HEK293 (cell line): ENCODE measurements at regions not wholly inside any gene's neighbourhood (a gene's known extent, or its start where the extent isn't known, plus 50 kb on each side); places are given as distances from the start of the nearest gene placed in this dataset.

Source experiments
- CTCF ChIA-PET: fragments of 350-600 bp; formaldehyde crosslinking; extraction: SDS; loops from one replicate; lab custom pipeline; 2021; ENCODE audit warnings: antibody characterized with exemption; lab: Yijun Ruan, JAX
- POLR2A ChIA-PET: fragments of 300-600 bp; formaldehyde crosslinking; extraction: SDS; loops from one replicate; lab custom pipeline; 2020; ENCODE audit warnings: antibody characterized with exemption, inconsistent platforms; lab: Yijun Ruan, JAX
- H3K27ac ChIP-seq: fragments of 200-500 bp; sonication (Bioruptor generic); 2 replicates; pipeline ENCODE4 v1.5.1; 2014; ENCODE audit warnings: low read depth, low read length, control low read depth, inconsistent platforms; ENCODE audit errors: extremely low read depth
- H3K36me3 ChIP-seq, 2 experiments: fragments of 200-500 bp in 1 of 2; sonication (Bioruptor generic) in 1 of 2; 1 replicate in 1 of 2; 2 replicates in 1 of 2; pipeline ENCODE4 v1.5.1; 2014 to 2017; ENCODE audit warnings: inconsistent platforms in 2 of 2, low read length in 2 of 2; ENCODE audit not compliant: control insufficient read depth in 2 of 2, insufficient read depth in 1 of 2
- H3K4me1 ChIP-seq: fragments of 200-500 bp; sonication (Bioruptor generic); 2 replicates; pipeline ENCODE4 v1.5.1; 2014; ENCODE audit warnings: mild to moderate bottlenecking, low read length, inconsistent platforms; ENCODE audit not compliant: control insufficient read depth, insufficient read depth
- H3K4me3 ChIP-seq: 2 replicates; pipeline ENCODE4 v1.5.1; 2011; ENCODE audit warnings: low read depth, mild to moderate bottlenecking, control low read depth, low read length, moderate library complexity
- H3K9me3 ChIP-seq: fragments of 200-500 bp; sonication (Bioruptor generic); 2 replicates; pipeline ENCODE4 v1.5.1; 2014; ENCODE audit warnings: low read depth, low read length, inconsistent platforms; ENCODE audit not compliant: control insufficient read depth, insufficient read depth
- KLF9 ChIP-seq: fragments of 450-650 bp; formaldehyde crosslinking; IDR thresholded peaks from 2 replicates; pipeline ENCODE4 v1.5.1; 2016; ENCODE audit warnings: missing biosample characterization, missing genetic modification characterization, low read depth
- MEIS1 ChIP-seq: sonication (generic); formaldehyde crosslinking; IDR thresholded peaks from 2 replicates; pipeline ENCODE4 v1.8.1; 2022; ENCODE audit warnings: missing genetic modification reagents, mild to moderate bottlenecking, borderline replicate concordance
- SALL2 ChIP-seq: fragments of 450-650 bp; formaldehyde crosslinking; IDR thresholded peaks from 2 replicates; pipeline ENCODE4 v1.5.0; 2017; ENCODE audit warnings: missing biosample characterization, mild to moderate bottlenecking, missing genetic modification characterization, borderline replicate concordance
- SP7 ChIP-seq: fragments of 450-650 bp; formaldehyde crosslinking; IDR thresholded peaks from 2 replicates; pipeline ENCODE4 v1.5.1; 2016; ENCODE audit warnings: missing biosample characterization, missing genetic modification characterization
- ZBTB1 ChIP-seq: fragments of 450-650 bp; formaldehyde crosslinking; IDR thresholded peaks from 2 replicates; pipeline ENCODE4 v1.5.1; 2016; ENCODE audit warnings: missing biosample characterization, missing genetic modification characterization
- ZFP3 ChIP-seq: fragments of 450-650 bp; formaldehyde crosslinking; IDR thresholded peaks from 2 replicates; pipeline ENCODE4 v1.5.1; 2016; ENCODE audit warnings: low read depth, missing biosample characterization, missing genetic modification characterization
- ZFP69B ChIP-seq: fragments of 450-650 bp; formaldehyde crosslinking; IDR thresholded peaks from 2 replicates; pipeline ENCODE4 v1.5.1; 2016; ENCODE audit warnings: missing biosample characterization, missing genetic modification characterization
- ZNF138 ChIP-seq: fragments of 450-650 bp; formaldehyde crosslinking; IDR thresholded peaks from 2 replicates; pipeline ENCODE4 v1.5.1; 2016; ENCODE audit warnings: missing biosample characterization, missing genetic modification characterization, borderline replicate concordance
- ZNF148 ChIP-seq: fragments of 450-650 bp; formaldehyde crosslinking; IDR thresholded peaks from 2 replicates; pipeline ENCODE4 v1.5.0; 2017; ENCODE audit warnings: missing biosample characterization, missing genetic modification characterization, borderline replicate concordance
- ZNF223 ChIP-seq: fragments of 450-650 bp; formaldehyde crosslinking; IDR thresholded peaks from 2 replicates; pipeline ENCODE4 v1.5.1; 2016; ENCODE audit warnings: missing biosample characterization, missing genetic modification characterization
- ZNF24 ChIP-seq: fragments of 450-650 bp; formaldehyde crosslinking; IDR thresholded peaks from 2 replicates; pipeline ENCODE4 v1.5.1; 2016; ENCODE audit warnings: missing biosample characterization, missing genetic modification characterization
- ZNF26 ChIP-seq: fragments of 450-650 bp; formaldehyde crosslinking; IDR thresholded peaks from 2 replicates; pipeline ENCODE4 v1.5.1; 2016; ENCODE audit warnings: missing biosample characterization, missing genetic modification characterization
- ZNF311 ChIP-seq: fragments of 450-650 bp; formaldehyde crosslinking; IDR thresholded peaks from 2 replicates; pipeline ENCODE4 v1.5.1; 2017; ENCODE audit warnings: missing biosample characterization, missing genetic modification characterization, borderline replicate concordance
- ZNF488 ChIP-seq: fragments of 450-650 bp; formaldehyde crosslinking; IDR thresholded peaks from 2 replicates; pipeline ENCODE4 v1.5.1; 2016; ENCODE audit warnings: missing biosample characterization, missing genetic modification characterization
- ZNF518A ChIP-seq: fragments of 450-650 bp; formaldehyde crosslinking; conservative IDR thresholded peaks from 2 replicates; pipeline ENCODE4 v1.5.1; 2016; ENCODE audit warnings: low read depth, missing biosample characterization, missing genetic modification characterization
- ZNF530 ChIP-seq: fragments of 450-650 bp; formaldehyde crosslinking; IDR thresholded peaks from 2 replicates; pipeline ENCODE4 v1.5.1; 2016; ENCODE audit warnings: low read depth, missing biosample characterization, missing genetic modification characterization
- ZNF692 ChIP-seq: fragments of 450-650 bp; formaldehyde crosslinking; IDR thresholded peaks from 2 replicates; pipeline ENCODE4 v1.5.1; 2016; ENCODE audit warnings: missing biosample characterization, missing genetic modification characterization
- ZNF701 ChIP-seq: fragments of 450-650 bp; formaldehyde crosslinking; IDR thresholded peaks from 2 replicates; pipeline ENCODE4 v1.5.1; 2016; ENCODE audit warnings: missing biosample characterization, missing genetic modification characterization
- ZNF76 ChIP-seq: fragments of 450-650 bp; formaldehyde crosslinking; IDR thresholded peaks from 2 replicates; pipeline ENCODE4; 2016; ENCODE audit warnings: low read depth, missing biosample characterization, missing genetic modification characterization, borderline replicate concordance
- ZNF777 ChIP-seq: fragments of 450-650 bp; formaldehyde crosslinking; IDR thresholded peaks from 2 replicates; pipeline ENCODE4 v1.5.1; 2017; ENCODE audit warnings: missing biosample characterization, missing genetic modification characterization, borderline replicate concordance
- ZNF792 ChIP-seq: fragments of 450-650 bp; formaldehyde crosslinking; IDR thresholded peaks from 2 replicates; pipeline ENCODE4 v1.5.1; 2016; ENCODE audit warnings: missing biosample characterization, missing genetic modification characterization
- ZSCAN30 ChIP-seq: fragments of 450-650 bp; IDR thresholded peaks from 2 replicates; pipeline ENCODE4 v1.5.1; 2018; ENCODE audit warnings: missing biosample characterization, mild to moderate bottlenecking, missing genetic modification characterization, moderate library complexity

- TF ChIP-seq ZNF148 (tag by site-specific recombination) (no peak), ZNF311 (tag by site-specific recombination) (no peak), ZNF488 (tag by site-specific recombination) (no peak), ZNF530 (tag by site-specific recombination) (no peak)
Measured at GRCh38 chr18:41501848-41502247, 453.2 kb upstream of the PIK3C3 start (continued).

- ChIA-PET CTCF (interaction anchor here (1.7 kb wide), 1 partner anchor 16 kb away, joined by 4 read pairs; no protein-coding TSS in a partner anchor), POLR2A (no interaction called here)
- H3K36me3 ChIP-seq, result no peaks in the 10 kb centered on the region
- H3K27ac ChIP-seq, result no peak overlapping the region
- no peaks in the 10 kb centered on the region for H3K4me1 ChIP-seq
- no peaks in the 10 kb centered on the region; the same call in 1 of the 2 replicates for H3K9me3 ChIP-seq
- TF ChIP-seq ZNF701 (tag by site-specific recombination) (no peak), ZNF692 (tag by site-specific recombination) (no peak), ZFP3 (no peak), ZFP69B (no peak), ZNF518A (tag by site-specific recombination) (no peak), ZNF138 (tag by site-specific recombination) (no peak), ZNF24 (tag by site-specific recombination) (no peak), ZNF76 (tag by site-specific recombination) (no peak), ZNF792 (tag by site-specific recombination) (no peak), ZNF223 (tag by site-specific recombination) (no peak), ZNF777 (tag by site-specific recombination) (no peak), ZSCAN30 (no peak), SALL2 (no peak), ZBTB1 (tag by site-specific recombination) (no peak), KLF9 (tag by site-specific recombination) (no peak), MEIS1 (CRISPR knock-in tag) (no peak), SP7 (tag by site-specific recombination) (no peak), ZNF26 (no peak)
- no peak overlapping the region for H3K4me3 ChIP-seq
Measured at GRCh38 chr18:41499345-41499744, 455.7 kb upstream of the PIK3C3 start.
